ENCODE measurements at regions not wholly inside any gene's neighbourhood (a gene's known extent, or its start where the extent isn't known, plus 50 kb on each side); places are given as distances from the start of the nearest gene placed in this dataset.

DNA sequence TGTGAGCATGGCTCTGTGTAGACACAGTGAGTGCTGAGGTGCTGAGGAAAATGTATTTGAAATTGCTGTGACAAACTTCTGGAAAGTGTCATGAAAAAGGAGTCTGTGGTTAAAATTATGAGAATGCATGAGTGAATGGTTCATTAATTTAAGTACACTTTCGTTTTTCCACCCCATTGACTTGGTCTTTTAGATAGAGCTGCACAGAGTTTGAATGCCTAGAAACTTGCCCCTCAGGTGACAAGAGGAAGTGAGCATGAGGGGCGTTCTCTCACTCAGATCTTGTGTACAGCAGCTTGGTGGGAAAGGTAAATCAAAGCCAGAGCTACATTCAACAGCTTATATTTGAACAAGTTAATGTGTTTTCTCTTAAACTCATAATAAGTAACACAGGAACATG lies 296.8 kb downstream of the WDR72 start:
- DNase-seq (ENCODE audit: low read depth) = no peak

DNA sequence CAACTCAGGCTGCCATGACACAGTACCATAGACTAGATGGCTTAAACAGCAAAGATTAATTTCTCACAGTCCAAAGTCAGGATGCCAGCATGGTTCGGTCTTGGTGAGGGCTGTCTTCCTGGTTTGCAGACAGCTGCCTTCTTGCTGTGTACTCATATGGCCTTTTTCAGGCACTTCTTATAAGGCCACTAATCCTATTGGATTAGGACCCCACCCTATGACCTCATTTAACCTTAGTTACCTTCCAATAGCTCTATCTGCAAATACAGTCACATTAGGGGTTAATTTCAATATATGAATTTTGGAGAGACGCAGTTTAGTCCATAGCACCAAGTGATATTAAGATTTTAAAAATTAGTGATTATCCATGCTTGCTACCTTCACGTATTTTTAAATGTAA lies 297.8 kb downstream of the WDR72 start:
- no peak for DNase-seq (ENCODE audit: low read depth)

DNA sequence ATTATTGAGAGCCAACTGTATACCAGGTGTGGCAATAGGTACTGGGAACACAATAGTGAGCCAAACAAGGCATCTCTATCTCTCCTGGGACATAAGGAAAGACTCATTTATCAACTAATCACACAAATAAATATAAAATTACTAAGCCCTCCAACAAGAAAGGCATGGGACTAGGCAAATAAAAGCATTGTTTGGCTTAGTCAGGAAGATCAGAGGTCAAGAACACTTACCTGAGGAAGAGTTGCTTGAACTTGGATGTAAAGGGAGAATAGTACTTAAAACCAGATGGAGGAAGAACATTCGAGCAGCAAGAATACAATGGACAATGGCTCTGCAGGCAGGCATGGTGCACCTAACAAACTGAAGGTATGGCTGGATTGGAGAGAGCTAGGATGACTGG lies 300.7 kb downstream of the WDR72 start:
- no peak for DNase-seq (ENCODE audit: low read depth)

DNA sequence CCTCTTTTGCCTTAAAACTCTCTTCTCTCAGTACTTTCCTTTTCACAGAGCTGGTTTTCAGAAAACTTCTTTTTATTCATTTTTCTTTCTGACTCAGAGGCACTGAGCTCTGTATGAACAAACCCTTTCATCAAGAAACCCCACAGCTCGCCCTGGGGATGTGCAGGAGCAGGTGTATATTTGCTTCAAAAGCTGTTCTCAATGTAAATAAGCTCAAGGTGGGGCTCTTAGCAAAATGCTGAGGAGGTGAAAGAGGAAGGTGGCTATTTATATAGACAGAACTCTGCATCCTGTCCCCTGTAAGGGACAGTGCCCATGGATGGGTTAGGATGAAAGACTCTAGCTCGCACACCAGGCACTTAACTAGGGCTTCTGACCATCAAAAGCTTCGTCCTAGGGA lies 302.0 kb downstream of the WDR72 start:
- DNase-seq (ENCODE audit: low read depth) = no peak

DNA sequence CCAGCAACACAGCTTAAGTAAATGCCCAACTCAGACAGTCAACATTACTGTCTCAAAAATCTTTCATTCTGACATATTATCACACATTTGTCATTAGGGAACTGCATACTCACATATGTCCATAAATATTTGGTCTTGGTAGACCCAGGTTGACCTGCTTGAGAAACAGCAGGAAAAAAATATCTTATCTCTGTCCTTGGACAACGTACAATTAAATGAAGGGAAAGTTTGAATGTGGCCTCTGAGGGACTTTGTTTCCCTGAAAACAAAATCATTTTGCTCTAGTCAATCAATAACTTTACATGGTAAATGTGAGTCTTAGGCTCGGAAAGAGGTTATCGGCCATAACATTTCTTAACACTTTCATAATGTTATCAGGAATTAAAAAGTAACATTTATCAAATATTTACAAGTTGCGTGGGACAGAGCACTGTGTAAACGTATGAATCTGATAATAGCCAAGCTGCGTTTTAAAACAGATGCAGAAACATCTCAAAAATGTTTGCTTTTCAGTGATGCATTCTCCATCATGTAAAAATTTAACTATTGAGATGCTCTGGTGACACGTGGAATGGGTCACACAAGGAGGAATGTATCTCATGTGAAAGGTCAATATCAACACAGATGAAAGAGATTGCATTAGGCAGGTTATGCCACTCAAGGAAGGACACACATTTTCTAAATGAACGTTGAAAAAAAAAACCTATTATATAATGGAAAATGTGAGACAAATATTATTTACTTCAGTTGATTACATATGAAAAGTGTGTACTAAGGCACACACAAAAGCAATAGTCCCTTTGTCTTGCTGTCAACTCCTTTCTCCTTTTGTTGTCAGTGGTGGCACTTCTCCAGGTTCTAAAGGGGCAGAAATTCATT lies 304.4 kb downstream of the WDR72 start:
- no peak for DNase-seq (ENCODE audit: low read depth)

DNA sequence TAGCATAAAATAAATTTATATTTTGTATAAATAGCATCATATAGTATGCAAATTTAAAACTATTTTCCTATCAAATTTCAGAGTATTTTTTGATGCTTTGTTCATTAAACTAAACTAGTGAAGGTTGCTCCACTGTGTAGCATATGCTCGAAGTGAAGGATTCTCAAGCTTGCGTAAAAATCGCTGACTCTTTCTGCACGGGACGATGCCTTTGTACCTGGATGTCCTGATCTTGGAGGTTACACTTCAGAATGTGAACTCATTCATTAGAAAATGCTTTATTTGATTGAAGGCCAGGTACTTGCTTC lies 305.0 kb downstream of the WDR72 start:
- DNase-seq (ENCODE audit: low read depth) = no peak

DNA sequence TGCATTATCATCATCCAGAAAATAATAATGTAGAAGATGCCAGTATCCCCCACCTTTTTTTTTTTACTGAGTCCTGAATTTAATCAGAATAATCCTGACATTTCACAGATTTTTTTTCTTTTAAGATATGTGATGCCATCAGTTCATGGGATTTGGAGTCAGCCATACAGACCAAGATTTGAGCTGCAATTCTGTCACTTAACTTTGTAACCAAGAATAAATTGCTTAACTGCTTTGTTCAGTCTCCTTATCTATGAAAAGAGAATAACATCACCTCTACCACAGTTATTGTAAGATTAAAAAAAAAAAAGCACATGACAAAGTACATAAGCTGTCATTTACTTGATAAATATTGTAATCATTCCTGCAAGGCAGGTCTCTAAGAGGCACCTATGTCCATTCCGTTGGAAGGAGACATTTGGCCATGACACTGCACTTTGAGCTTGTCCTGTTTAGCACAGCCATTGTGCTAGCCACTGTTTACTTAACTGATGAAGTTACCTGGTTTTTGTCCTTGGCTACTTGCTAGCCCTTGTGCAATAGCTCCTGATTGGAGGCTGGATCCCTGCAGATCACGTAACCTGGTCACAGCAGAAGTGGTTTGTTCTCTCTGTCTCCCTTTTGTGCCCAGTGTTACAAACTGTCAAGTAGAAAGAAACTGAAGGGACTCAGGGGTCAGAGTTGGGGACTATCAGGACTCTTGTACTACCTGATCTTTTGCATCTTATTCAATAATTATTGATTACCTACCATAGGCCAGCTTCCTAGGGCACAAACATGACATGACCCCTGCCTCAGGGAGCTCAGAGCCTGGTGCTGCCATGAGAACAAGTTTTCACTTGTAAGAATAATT lies 306.0 kb downstream of the WDR72 start:
- no peak for DNase-seq (ENCODE audit: low read depth)

DNA sequence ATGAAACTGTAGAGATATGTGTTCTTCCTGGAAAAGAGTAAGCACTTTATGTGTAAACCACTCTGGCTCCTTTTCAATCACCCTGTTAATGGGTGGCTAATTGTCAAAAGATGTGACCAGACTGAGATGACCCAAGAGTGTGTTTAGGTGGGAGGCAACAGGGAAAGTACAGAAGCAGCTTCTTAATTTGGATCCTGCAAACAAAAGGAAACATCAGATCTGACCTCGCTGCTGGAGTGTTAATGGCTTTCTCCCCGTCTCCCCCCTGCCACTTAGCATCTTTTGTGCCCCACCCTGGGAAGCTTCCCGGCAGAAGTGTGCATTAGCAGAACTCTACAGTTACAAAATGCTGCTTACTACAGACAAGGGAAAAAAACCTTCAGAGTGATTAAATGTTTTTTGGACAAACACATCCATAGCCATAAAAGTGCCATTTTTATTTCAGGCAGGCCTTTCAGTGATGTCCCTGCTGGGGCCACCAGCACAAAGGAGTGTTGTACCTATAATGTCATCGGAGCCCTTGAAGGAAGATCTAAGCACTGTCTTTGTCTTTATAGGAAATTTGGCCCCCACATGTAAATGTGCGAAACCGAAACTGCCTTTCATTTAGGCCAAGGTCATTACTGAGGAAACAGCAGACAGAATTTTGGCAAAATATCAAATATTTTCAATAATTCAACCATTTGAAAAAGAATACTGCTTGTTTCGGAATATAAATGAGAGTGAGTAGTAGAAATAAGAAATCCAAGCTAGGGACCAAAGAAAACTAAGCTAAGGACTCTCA lies 311.0 kb downstream of the WDR72 start:
- no peak for DNase-seq (ENCODE audit: low read depth)

DNA sequence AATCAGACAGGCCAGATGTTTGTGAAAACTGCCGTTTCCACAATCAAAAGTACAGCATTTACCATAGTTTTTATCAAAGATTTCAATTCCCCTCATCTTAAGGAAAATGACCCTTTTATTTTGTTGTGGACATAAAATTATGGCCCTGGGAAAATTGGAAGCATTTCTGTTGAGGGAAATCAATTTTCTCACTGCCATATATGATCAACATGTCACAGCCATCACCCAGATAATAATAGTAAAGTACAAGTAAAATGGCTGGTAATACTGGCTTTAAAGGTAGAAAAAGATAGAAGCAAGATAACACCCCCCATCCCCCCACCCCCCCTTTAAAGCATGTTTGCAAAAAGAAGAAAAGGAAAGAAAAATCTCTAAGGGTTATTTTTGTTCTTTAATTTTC lies 311.7 kb downstream of the WDR72 start:
- no peak for DNase-seq (ENCODE audit: low read depth)

DNA sequence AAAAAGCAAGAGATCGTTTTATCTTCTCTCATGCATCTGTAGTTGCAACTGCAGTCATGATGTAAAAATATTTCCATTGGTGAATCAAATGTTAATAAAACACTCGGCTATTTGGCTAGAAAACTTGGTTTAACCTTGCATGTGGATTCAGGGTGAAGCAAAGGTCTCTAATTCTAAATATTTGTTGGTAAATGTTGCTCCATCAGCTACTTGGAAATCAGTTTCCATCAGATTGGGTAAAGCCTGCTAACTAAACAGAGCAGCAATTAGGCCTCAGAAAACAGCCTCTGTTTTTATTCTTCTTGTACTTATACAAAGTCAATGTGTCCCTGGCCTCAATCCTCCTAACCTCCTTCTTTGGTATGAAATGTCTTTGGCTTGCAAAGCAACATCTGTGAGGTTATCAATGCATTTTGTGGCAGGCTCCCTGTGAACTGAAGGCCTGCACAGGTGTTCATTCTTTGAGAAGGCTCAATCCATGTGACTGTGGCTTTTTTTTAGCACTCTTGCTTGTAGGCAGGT lies 312.3 kb downstream of the WDR72 start:
- DNase-seq (ENCODE audit: low read depth) = no peak

DNA sequence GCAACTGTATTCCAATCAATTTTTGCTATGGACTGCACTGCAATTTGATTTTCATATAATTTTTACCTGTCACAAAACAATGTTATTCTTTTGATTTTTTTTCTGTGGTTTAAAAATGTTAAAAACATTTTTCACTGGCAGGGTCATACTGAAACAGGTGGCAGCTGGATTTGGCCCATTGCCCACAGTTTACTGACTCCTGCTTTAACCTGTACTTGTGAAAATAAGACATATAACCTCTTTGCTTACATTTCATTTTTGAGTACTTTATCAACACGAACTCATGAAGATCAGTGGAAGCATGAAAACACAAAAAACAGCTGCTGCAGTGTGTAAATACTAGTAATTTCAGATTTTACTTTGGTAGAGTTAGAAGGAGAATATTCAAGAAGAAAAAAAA lies 313.1 kb downstream of the WDR72 start:
- DNase-seq (ENCODE audit: low read depth) = no peak

DNA sequence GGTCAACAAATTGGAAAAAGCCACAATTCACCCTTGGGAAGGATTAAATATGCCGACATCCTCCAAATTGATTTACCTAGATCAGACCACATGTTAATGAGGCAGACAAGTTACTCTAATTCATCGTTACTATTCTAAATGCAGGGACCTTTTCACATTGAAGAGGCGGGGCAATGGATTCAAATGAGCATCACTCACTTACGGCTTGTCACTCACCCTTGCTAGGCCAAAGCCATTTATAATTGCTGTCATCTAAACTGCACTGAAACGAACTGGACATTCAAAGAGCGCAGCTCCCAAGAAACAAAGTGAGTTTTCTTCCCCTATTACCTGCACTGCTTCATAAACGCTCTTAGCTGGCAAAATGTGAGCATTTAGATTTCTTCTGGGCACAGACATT lies 313.9 kb downstream of the WDR72 start:
- DNase-seq (ENCODE audit: low read depth) = no peak

DNA sequence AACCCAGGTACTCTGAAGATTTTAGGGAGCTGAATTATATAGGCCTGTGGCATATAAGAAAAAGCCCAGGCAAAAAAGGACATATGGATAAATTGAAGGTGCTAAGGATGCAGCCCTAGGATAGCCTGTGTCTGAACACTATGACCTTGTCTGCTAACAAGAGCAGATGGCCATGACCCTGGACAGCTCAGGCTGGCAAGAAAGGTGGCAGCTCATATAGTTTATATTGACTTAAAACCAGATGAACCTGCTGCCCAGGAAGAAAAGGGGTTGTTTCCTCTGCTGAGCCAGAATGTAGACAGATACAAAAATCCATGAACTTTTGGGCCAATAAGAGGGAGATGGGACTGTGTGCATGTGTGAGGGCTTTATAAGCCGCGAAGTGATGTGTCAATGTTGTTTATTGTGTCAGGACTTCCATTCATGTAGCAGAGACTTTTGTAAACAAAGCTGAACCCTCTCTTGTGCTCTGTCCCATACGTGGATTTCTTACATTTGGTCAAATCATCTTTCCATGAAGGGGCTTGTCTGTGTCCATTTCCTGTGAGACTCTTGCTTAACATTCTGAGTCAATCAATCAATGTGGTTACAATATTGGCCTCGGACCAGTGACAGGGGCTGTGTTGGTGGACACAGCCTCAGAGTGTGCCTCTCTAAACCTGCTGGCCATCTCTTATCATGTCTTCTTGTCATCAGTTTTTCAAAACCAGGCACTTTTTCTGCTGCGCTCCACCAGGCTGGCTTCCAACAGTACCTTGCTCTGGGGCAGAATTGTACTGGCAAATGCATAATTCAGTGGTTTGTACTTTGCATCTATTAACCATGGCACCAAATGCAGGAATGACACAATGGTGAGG lies 321.2 kb downstream of the WDR72 start:
- no peak for DNase-seq (ENCODE audit: low read depth)

DNA sequence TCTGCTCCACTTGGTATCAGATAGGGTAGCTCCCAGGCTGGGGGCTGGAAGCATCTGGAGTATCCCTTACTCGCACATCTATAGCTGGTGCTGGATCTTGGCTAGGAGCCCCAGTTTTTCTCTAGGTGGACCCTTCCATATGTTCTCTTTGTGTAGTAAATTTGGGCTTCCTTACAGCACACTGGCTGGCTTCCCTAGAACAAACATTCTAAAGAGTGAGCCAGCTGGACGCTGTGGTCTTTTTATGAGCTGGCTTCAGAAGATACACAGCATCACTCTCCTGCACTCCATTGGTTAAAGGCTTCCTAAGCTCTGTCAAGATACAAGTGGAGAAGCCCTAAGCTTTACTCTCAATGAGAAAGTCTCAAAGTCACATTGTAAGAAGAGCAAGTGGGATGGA lies 322.1 kb downstream of the WDR72 start:
- DNase-seq (ENCODE audit: low read depth) = no peak

DNA sequence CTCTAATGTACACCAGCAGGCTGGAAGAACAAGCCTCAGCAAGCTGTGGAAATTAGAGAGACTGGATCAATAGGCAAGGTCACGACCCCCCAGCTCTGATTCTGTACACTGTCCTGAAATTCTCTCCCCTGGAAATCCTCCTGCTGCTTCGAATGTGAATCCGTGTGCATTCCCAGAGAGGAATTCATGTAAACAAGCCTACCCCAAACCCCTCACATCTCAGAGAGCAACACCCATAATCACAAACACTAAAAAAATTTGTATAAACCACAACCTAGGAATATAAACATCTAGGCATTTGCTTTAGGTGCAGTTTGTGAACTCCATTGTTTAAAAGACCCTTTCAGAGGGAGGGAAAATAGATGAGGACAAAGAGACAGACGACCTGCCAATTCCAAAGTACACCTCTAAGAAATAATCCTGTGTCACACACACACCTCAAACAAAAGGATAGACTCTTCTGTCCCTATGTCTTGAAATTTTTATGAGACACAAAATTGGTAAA lies 325.2 kb downstream of the WDR72 start:
- no peak for DNase-seq (ENCODE audit: low read depth)

DNA sequence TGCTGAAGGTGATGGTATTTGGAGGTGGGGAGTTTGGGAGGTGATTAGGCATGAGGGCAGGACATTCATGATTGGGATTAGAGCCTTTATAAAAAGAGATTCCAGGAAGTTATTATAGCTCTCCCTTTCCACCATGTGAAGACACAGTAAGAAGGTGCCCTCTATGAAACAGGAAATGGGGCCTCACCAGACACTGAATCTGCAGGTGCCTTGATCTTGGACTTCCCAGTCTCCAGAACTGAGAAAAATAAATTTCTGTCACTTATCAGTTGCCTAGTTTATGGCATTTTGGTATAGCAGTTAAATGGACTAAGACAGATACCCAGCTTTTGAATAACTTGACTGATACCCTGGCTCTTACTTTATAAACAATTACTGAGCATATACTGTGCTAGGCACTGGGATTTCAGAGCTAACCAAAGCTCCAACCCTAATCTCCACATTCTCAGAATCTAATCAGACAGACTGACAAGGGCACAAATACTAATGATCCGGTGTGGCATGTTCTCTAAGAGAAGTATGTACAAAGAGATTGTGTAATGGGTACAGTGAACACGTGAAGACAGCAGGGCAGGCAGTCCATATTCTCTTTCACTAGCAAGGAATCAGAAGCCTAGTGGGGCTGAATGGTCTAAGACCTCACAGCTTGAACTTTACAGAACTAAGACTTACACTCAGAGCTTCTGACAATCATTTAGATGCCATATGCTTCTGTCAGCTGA lies 343.1 kb downstream of the WDR72 start:
- DNase-seq (ENCODE audit: low read depth) = no peak

DNA sequence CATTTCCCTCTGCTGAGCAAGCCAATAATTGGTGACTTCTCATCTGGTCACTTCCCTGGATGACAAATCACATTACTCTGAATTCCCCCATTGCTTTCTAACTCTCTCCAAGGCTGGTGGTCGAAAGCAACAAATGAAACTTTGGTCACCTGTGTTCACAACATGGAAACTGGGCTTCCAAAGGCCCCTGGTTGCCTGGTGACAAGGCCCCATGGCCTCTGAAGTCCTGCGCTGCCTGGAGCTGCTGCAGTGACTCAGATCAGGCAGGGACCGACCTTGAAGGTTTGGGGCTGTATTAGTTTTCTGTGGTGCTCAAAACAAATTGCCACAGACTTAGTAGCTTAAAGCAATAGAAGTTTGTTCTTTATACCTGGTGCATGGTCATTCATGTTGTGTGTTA lies 345.3 kb downstream of the WDR72 start:
- no peak for DNase-seq (ENCODE audit: low read depth)

DNA sequence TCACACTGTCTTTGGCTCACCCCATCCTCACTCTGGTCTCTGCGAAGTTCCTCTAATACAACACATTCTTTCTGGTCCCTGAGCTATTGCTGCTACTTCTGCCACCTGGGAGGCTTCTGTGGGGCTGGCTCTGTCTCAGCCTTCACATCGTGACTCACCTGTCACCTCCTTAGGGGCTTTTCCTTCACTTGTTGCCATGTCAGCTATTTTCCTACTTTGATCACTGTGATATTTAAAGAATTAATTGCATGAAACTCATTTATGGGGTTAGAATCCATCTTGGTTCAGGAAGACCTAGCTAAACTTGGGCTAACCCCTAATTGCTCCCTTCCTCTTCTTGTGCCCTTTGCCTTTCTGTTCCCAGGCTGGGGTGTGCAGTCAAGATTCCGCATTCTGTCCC lies 346.9 kb downstream of the WDR72 start:
- DNase-seq (ENCODE audit: low read depth) = no peak

DNA sequence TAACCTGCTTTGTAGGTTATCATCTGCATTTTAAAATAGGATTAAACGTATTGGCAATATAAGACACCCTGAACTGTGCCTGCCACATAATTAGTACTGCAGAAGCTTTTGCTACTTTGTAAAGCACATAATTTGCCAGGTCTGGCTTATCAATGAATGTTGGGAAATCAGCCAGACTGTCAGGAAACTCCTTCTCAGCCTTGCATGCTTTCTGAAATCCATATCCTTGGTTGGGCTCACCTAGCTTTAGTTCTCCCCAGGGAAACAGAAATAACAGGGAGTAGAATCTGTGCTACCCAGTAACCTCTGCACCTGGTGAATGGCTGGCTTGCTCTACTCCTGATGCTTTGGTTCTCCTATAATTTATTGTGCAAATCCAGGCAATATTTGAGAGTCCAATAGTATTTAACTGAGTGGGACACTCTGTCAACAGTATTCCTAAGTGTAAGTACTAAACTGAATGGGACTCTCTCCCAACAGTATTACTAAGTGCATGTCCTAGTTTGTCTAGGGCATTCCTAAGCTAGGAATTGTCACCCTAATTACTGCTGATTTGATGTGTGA lies 354.5 kb downstream of the WDR72 start:
- DNase-seq (ENCODE audit: low read depth) = no peak

DNA sequence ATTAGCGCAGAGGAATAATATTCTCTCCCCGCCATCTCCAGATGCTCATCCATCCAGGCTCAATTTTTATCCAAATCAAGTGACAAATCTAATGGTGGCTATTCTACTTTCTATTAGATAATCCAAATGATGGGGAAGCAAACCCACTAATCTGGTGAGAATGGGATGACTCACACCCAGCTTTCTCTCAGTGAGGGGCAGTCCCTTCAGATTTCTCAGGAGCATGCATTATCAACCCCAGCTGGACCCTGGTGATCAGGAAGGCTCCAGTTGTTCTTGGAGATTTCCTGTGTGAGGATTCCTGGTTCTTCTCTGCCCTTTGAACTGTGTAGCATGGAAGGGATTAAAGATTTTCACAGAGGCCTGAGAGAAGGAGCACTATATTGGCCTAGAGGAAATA lies 358.0 kb downstream of the WDR72 start:
- no peak for DNase-seq (ENCODE audit: low read depth)
